Thoracic aorta (tissue), 2 donors: ENCODE measurements at regions not wholly inside any gene's neighbourhood (a gene's known extent, or its start where the extent isn't known, plus 50 kb on each side); places are given as distances from the start of the nearest gene placed in this dataset.

Experiments used
- ATAC-seq: fragments of 150-250 bp; one replicate; pipeline ENCODE4 v1.8.0; 2017; ENCODE audit warnings: low read depth; ENCODE audit not compliant: insufficient number of reproducible peaks, low FRiP score
- DNase-seq: peaks from one replicate; pipeline ENCODE4 v3.0.0-alpha.2; 2020; ENCODE audit warnings: low spot score
- H3K27ac ChIP-seq, 2 donors: fragments of 200-600 bp; sonication (generic); 1 replicate in 1 of 2; 2 replicates in 1 of 2; pipeline ENCODE4 v1.5.1; 2016; ENCODE audit warnings: mild to moderate bottlenecking in 2 of 2, moderate library complexity in 2 of 2
- H3K27me3 ChIP-seq: fragments of 200-600 bp; sonication (generic); replicated peaks from 2 replicates; pipeline ENCODE4 v1.6.0; 2016; ENCODE audit warnings: mild to moderate bottlenecking; ENCODE audit not compliant: insufficient read depth
- H3K36me3 ChIP-seq: fragments of 200-600 bp; sonication (generic); one replicate; pipeline ENCODE4 v1.5.1; 2016
- H3K4me1 ChIP-seq, 2 donors: fragments of 200-600 bp; sonication (generic); 1 replicate in 1 of 2; 2 replicates in 1 of 2; pipeline versions ENCODE4 v1.5.1 to v1.6.0; 2016; ENCODE audit warnings: low read depth in 2 of 2, mild to moderate bottlenecking in 1 of 2; ENCODE audit not compliant: control insufficient read depth in 1 of 2
- H3K4me3 ChIP-seq: fragments of 200-600 bp; sonication (generic); 2 replicates; pipeline ENCODE4 v1.5.1; 2016; ENCODE audit warnings: mild to moderate bottlenecking
- H3K9me3 ChIP-seq: fragments of 200-600 bp; sonication (generic); 2 replicates; pipeline ENCODE4 v1.5.1; 2016
- CTCF ChIP-seq: fragments of 200-600 bp; sonication (generic); IDR thresholded peaks from one replicate; pipeline ENCODE4 v1.5.1; 2019; ENCODE audit warnings: antibody characterized with exemption

GRCh38 chr21:16378525-16378924, 648.7 kb downstream of the USP25 start:
- TF ChIP-seq CTCF = no peak
- Histone ChIP-seq H3K4me3 (no peak overlapping the region), H3K27me3 (no peaks in the 10 kb centered on the region), H3K4me1 (peaks cover 12 to 32% of the 10 kb centered on the region in 2 donors), H3K27ac (no peak overlapping the region), H3K9me3 (no peaks in the 10 kb centered on the region), H3K36me3 (no peaks in the 10 kb centered on the region)
- DNase-seq = no peak
- no peak for ATAC-seq

GRCh38 chr21:16388291-16388690, 658.5 kb downstream of the USP25 start:
- no peak for DNase-seq
- no peak for ATAC-seq
- Histone ChIP-seq H3K36me3 (no peaks in the 10 kb centered on the region), H3K27ac (no peak overlapping the region), H3K4me3 (no peak overlapping the region), H3K4me1 (no peaks in the 10 kb centered on the region), H3K9me3 (no peaks in the 10 kb centered on the region), H3K27me3 (no peaks in the 10 kb centered on the region)
- TF ChIP-seq CTCF = no peak

GRCh38 chr21:16388911-16389560, 659.3 kb downstream of the USP25 start:
- Histone ChIP-seq H3K36me3 (no peaks in the 10 kb centered on the region), H3K9me3 (no peaks in the 10 kb centered on the region), H3K4me3 (no peak overlapping the region), H3K27me3 (no peaks in the 10 kb centered on the region), H3K27ac (no peak overlapping the region), H3K4me1 (no peaks in the 10 kb centered on the region)
- no peak for TF ChIP-seq CTCF
- no peak for DNase-seq
- ATAC-seq = no peak

- H3K4me3 ChIP-seq = no peak overlapping the region
- no peak overlapping the region for H3K27ac ChIP-seq
- DNase-seq (no peak), ATAC-seq (no peak)
- no peaks in the 10 kb centered on the region for H3K4me1 ChIP-seq
- TF ChIP-seq CTCF = no peak
- no peaks in the 10 kb centered on the region for H3K9me3 ChIP-seq
- H3K27me3 ChIP-seq = no peaks in the 10 kb centered on the region
- H3K36me3 ChIP-seq = no peaks in the 10 kb centered on the region
Measured at GRCh38 chr21:16389643-16390042, 659.9 kb downstream of the USP25 start.

- DNase-seq (no peak), ATAC-seq (no peak)
- no peak overlapping the region for H3K4me3 ChIP-seq
- H3K27me3 ChIP-seq = no peaks in the 10 kb centered on the region
- no peak overlapping the region for H3K27ac ChIP-seq
- TF ChIP-seq CTCF = no peak
- no peaks in the 10 kb centered on the region for H3K4me1 ChIP-seq
- no peaks in the 10 kb centered on the region for H3K36me3 ChIP-seq
- H3K9me3 ChIP-seq = no peaks in the 10 kb centered on the region
Measured at GRCh38 chr21:16395285-16395684, 665.5 kb downstream of the USP25 start.
